MM.1S (cell line): ENCODE measurements at regions not wholly inside any gene's neighbourhood (a gene's known extent, or its start where the extent isn't known, plus 50 kb on each side); places are given as distances from the start of the nearest gene placed in this dataset.

ENCODE experiments used
- DNase-seq: peaks from one replicate; pipeline ENCODE4 v3.0.0-alpha.2; 2015
- H2AFZ ChIP-seq: fragments of 300-600 bp; sonication (generic); 2 replicates; pipeline ENCODE4 v1.6.0; 2016; ENCODE audit warnings: antibody characterized with exemption, low read length
- H3F3A ChIP-seq: fragments of 300-600 bp; sonication (generic); 2 replicates; pipeline ENCODE4 v1.6.1; 2016; ENCODE audit warnings: mild to moderate bottlenecking, antibody characterized with exemption, low read length, moderate library complexity, mixed read lengths; ENCODE audit not compliant: insufficient read depth
- H3K27ac ChIP-seq: fragments of 300-600 bp; sonication (generic); 2 replicates; pipeline ENCODE4 v1.5.1; 2016; ENCODE audit warnings: mild to moderate bottlenecking, low read length
- H3K27me3 ChIP-seq: fragments of 300-600 bp; sonication (generic); replicated peaks from 2 replicates; pipeline ENCODE4 v1.6.0; 2016; ENCODE audit warnings: low read length; ENCODE audit not compliant: insufficient read depth
- H3K36me3 ChIP-seq: fragments of 300-600 bp; sonication (generic); replicated peaks from 2 replicates; pipeline ENCODE4 v1.6.1; 2016; ENCODE audit warnings: mild to moderate bottlenecking, low read length, mixed read lengths; ENCODE audit not compliant: insufficient read depth
- H3K4me1 ChIP-seq: fragments of 300-600 bp; sonication (generic); 2 replicates; pipeline ENCODE4 v1.6.1; 2016; ENCODE audit warnings: low read length, mixed read lengths
- H3K4me2 ChIP-seq: fragments of 300-600 bp; sonication (generic); 2 replicates; pipeline ENCODE4 v1.6.0; 2016; ENCODE audit warnings: low read depth, low read length
- H3K4me3 ChIP-seq: fragments of 300-600 bp; sonication (generic); 2 replicates; pipeline ENCODE4 v1.5.1; 2016; ENCODE audit warnings: low read length, mixed read lengths
- H3K79me2 ChIP-seq: fragments of 300-600 bp; sonication (generic); 2 replicates; pipeline ENCODE4 v1.6.1; 2016; ENCODE audit warnings: mixed run types, low read length, mixed read lengths
- H3K9ac ChIP-seq: fragments of 300-600 bp; sonication (generic); 2 replicates; pipeline ENCODE4 v1.6.1; 2016; ENCODE audit warnings: low read length, mixed read lengths
- H3K9me2 ChIP-seq: fragments of 300-600 bp; sonication (generic); replicated peaks from 2 replicates; pipeline ENCODE4 v1.6.1; 2016; ENCODE audit warnings: mild to moderate bottlenecking, low read length, mixed read lengths; ENCODE audit not compliant: insufficient read depth
- H3K9me3 ChIP-seq: fragments of 300-600 bp; sonication (generic); replicated peaks from 2 replicates; pipeline ENCODE4 v1.6.1; 2016; ENCODE audit warnings: mild to moderate bottlenecking, low read length, mixed read lengths; ENCODE audit not compliant: insufficient read depth
- H4K20me1 ChIP-seq: fragments of 300-600 bp; sonication (generic); 2 replicates; pipeline ENCODE4 v1.6.1; 2016; ENCODE audit warnings: mild to moderate bottlenecking, low read length, moderate library complexity, mixed read lengths; ENCODE audit not compliant: insufficient read depth
- EZH2 ChIP-seq: fragments of 300-600 bp; sonication (generic); optimal IDR thresholded peaks from 2 replicates; pipeline ENCODE3; 2017; ENCODE audit warnings: low read depth, mild to moderate bottlenecking, antibody characterized with exemption, low read length, mixed read lengths
- EZH2phosphoT487 ChIP-seq: fragments of 300-600 bp; sonication (generic); IDR thresholded peaks from 2 replicates; pipeline ENCODE4 v1.6.1; 2018; ENCODE audit warnings: antibody characterized with exemption, low read length
- TF ChIP-seq, protein P1 (sequence below): fragments of 300-600 bp; sonication (generic); IDR thresholded peaks from 2 replicates; pipeline ENCODE4 v1.5.1; 2016; ENCODE audit warnings: antibody characterized with exemption, low read length, mixed read lengths

DNA sequence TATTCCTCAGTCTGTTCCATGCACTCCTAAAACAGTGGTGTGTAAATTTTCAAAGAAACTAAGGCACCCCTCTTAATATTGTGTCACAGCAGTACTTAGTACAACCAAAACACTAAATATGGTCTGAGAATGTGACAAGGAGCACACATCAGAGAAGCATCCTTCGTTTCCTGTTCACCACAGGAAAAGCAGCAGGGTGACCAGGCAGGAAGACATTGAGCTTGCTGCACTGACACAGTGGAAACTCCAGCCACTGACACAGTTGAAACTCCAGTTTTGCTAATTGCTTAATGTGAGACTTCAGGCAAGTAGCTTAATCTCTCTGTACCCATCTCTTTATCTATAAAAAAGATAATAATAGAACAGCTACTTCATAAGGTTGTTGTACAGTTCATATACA lies 353.0 kb upstream of the RORA start:
- Histone ChIP-seq H3K4me2 (no peak overlapping the region), H3K79me2 (no peaks in the 10 kb centered on the region), H3K4me3 (no peak overlapping the region), H3F3A (no peaks in the 10 kb centered on the region), H3K9ac (no peak overlapping the region), H4K20me1 (no peaks in the 10 kb centered on the region), H3K27me3 (no peaks in the 10 kb centered on the region), H3K36me3 (no peaks in the 10 kb centered on the region), H2AFZ (no peak overlapping the region), H3K9me3 (no peaks in the 10 kb centered on the region), H3K27ac (no peak overlapping the region), H3K4me1 (no peaks in the 10 kb centered on the region), H3K9me2 (no peaks in the 10 kb centered on the region)
- DNase-seq, result no peak
- no peak for TF ChIP-seq EZH2
- TF ChIP-seq, protein P1, sequence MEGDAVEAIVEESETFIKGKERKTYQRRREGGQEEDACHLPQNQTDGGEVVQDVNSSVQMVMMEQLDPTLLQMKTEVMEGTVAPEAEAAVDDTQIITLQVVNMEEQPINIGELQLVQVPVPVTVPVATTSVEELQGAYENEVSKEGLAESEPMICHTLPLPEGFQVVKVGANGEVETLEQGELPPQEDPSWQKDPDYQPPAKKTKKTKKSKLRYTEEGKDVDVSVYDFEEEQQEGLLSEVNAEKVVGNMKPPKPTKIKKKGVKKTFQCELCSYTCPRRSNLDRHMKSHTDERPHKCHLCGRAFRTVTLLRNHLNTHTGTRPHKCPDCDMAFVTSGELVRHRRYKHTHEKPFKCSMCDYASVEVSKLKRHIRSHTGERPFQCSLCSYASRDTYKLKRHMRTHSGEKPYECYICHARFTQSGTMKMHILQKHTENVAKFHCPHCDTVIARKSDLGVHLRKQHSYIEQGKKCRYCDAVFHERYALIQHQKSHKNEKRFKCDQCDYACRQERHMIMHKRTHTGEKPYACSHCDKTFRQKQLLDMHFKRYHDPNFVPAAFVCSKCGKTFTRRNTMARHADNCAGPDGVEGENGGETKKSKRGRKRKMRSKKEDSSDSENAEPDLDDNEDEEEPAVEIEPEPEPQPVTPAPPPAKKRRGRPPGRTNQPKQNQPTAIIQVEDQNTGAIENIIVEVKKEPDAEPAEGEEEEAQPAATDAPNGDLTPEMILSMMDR, result no peak
- TF ChIP-seq EZH2phosphoT487, result no peak

DNA sequence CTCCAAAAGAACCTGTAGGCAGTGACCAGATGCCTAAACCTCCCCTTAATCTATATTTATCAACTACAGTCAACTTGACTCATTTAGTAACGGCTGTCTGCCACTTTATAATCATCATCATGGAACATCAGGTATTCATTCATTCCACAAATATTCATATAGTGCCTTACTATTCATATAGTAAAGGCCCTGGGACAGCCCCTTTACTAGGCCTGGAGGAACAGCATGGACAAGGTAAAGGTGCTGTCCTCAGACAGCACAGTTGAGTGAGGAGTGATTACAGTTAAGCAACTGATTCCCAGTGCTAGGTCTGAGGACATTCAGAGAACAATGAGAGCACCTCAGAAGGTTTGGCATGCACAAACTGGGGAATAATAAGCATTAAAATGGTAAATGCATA lies 346.5 kb upstream of the RORA start:
- Histone ChIP-seq H4K20me1 (no peaks in the 10 kb centered on the region), H3K9ac (no peak overlapping the region), H2AFZ (no peak overlapping the region), H3K9me3 (no peaks in the 10 kb centered on the region), H3K27ac (no peak overlapping the region), H3K4me3 (no peak overlapping the region), H3K4me1 (no peaks in the 10 kb centered on the region), H3F3A (no peaks in the 10 kb centered on the region), H3K4me2 (no peak overlapping the region), H3K27me3 (no peaks in the 10 kb centered on the region), H3K79me2 (no peaks in the 10 kb centered on the region), H3K36me3 (no peaks in the 10 kb centered on the region), H3K9me2 (no peaks in the 10 kb centered on the region)
- DNase-seq, result no peak
- TF ChIP-seq, protein P1, result no peak

DNA sequence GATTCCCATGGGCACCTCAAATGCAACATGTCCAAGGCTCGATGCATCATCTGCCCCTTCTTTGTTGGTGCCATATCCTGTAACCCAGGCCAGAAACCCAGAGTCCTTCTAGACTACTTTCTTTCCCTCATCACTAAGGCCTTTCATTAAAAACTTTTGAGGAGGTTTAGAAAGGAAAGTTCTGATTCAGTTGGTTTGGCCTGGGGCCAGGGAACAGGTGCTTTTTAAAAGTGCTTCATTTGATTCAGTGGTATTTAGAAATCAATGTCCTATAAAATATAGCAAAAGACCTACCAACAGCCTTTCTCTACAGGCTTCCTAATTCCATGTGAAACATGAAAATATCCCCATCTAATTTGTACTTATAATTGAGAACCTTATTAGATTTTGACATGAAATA lies 341.9 kb upstream of the RORA start:
- no peaks in the 10 kb centered on the region for H3K27me3 ChIP-seq
- H3K4me1 ChIP-seq, result no peaks in the 10 kb centered on the region
- H3K9ac ChIP-seq, result no peak overlapping the region
- no peaks in the 10 kb centered on the region for H3F3A ChIP-seq
- H2AFZ ChIP-seq, result no peak overlapping the region
- H3K36me3 ChIP-seq, result no peaks in the 10 kb centered on the region
- H3K27ac ChIP-seq, result no peak overlapping the region
- H3K4me2 ChIP-seq, result no peak overlapping the region
- H4K20me1 ChIP-seq, result no peaks in the 10 kb centered on the region
- TF ChIP-seq EZH2, result no peak
- TF ChIP-seq EZH2phosphoT487, result no peak
- TF ChIP-seq, protein P1, result no peak
- DNase-seq, result no peak
- H3K9me3 ChIP-seq, result no peaks in the 10 kb centered on the region
- no peak overlapping the region for H3K4me3 ChIP-seq
- H3K9me2 ChIP-seq, result no peaks in the 10 kb centered on the region
- no peaks in the 10 kb centered on the region for H3K79me2 ChIP-seq

DNA sequence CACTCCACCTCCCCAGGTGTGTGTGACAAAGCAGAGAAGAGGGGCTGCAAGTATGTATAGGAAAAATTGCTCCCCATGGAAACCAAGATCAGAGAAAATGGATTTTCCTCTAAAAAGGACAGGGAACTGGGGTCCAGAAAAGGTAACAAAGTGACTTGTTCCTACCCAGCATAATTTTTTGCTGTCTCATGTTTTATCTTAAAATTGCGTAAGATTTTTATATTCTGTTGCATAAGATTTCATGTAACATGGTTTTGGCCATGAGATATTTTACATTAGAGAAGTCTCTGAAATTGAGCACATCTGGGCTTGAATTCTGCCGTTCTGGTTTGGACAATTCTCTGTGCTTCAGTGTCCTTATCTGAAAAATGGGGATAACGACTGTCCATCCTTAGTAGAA lies 335.7 kb upstream of the RORA start:
- Histone ChIP-seq H3K9me3 (no peaks in the 10 kb centered on the region), H3F3A (no peaks in the 10 kb centered on the region), H3K27ac (no peak overlapping the region), H3K4me3 (no peak overlapping the region), H3K4me1 (no peaks in the 10 kb centered on the region), H3K4me2 (no peak overlapping the region), H3K79me2 (no peaks in the 10 kb centered on the region), H4K20me1 (no peaks in the 10 kb centered on the region), H3K27me3 (no peaks in the 10 kb centered on the region), H3K36me3 (no peaks in the 10 kb centered on the region), H2AFZ (no peak overlapping the region), H3K9me2 (no peaks in the 10 kb centered on the region), H3K9ac (no peak overlapping the region)
- no peak for DNase-seq
- no peak for TF ChIP-seq EZH2
- TF ChIP-seq, protein P1, result no peak
- no peak for TF ChIP-seq EZH2phosphoT487
